WTC11 (cell line): ENCODE measurements at regions not wholly inside any gene's neighbourhood (a gene's known extent, or its start where the extent isn't known, plus 50 kb on each side); places are given as distances from the start of the nearest gene placed in this dataset.

Source experiments
- ATF2 ChIP-seq: sonication (generic); formaldehyde crosslinking; IDR thresholded peaks from 2 replicates; pipeline ENCODE4 v1.8.1; 2022; ENCODE audit warnings: low read depth, missing genetic modification reagents, borderline replicate concordance
- CREM ChIP-seq: sonication (generic); formaldehyde crosslinking; IDR thresholded peaks from 2 replicates; pipeline ENCODE4 v1.8.1; 2022; ENCODE audit warnings: mild to moderate bottlenecking, missing genetic modification reagents, moderate library complexity
- ELF4 ChIP-seq: sonication (generic); formaldehyde crosslinking; IDR thresholded peaks from 2 replicates; pipeline ENCODE4 v1.8.1; 2022; ENCODE audit warnings: low read depth, mild to moderate bottlenecking, moderate library complexity, missing genetic modification reagents
- FOXJ3 ChIP-seq: sonication (generic); formaldehyde crosslinking; IDR thresholded peaks from 2 replicates; pipeline ENCODE4 v1.9.0; 2021; ENCODE audit warnings: missing genetic modification reagents, mild to moderate bottlenecking, borderline replicate concordance
- GTF2I ChIP-seq: fragments of 250-450 bp; sonication (Bioruptor Pico); conservative IDR thresholded peaks from 2 replicates; pipeline ENCODE4 v1.4.0; 2021; ENCODE audit warnings: mild to moderate bottlenecking
- JUN ChIP-seq: sonication (generic); formaldehyde crosslinking; IDR thresholded peaks from 2 replicates; pipeline ENCODE4 v1.8.0; 2023; ENCODE audit warnings: mild to moderate bottlenecking, missing genetic modification reagents
- SMAD4 ChIP-seq: sonication (generic); formaldehyde crosslinking; IDR thresholded peaks from 2 replicates; pipeline ENCODE4 v1.8.0; 2022; ENCODE audit warnings: mild to moderate bottlenecking, missing genetic modification reagents
- ZNF263 ChIP-seq: sonication (generic); formaldehyde crosslinking; IDR thresholded peaks from 2 replicates; pipeline ENCODE4 v1.8.1; 2022; ENCODE audit warnings: low read depth, mild to moderate bottlenecking, moderate library complexity, missing genetic modification reagents
- TF ChIP-seq, protein P1 (sequence below): fragments of 200-600 bp; IDR thresholded peaks from 2 replicates; pipeline ENCODE4 v1.8.0; 2022; ENCODE audit warnings: antibody characterized with exemption
- TF ChIP-seq, protein P2 (sequence below): sonication (generic); formaldehyde crosslinking; IDR thresholded peaks from 2 replicates; pipeline ENCODE4 v1.8.1; 2022; ENCODE audit warnings: mild to moderate bottlenecking, missing genetic modification reagents, moderate library complexity, borderline replicate concordance

DNA sequence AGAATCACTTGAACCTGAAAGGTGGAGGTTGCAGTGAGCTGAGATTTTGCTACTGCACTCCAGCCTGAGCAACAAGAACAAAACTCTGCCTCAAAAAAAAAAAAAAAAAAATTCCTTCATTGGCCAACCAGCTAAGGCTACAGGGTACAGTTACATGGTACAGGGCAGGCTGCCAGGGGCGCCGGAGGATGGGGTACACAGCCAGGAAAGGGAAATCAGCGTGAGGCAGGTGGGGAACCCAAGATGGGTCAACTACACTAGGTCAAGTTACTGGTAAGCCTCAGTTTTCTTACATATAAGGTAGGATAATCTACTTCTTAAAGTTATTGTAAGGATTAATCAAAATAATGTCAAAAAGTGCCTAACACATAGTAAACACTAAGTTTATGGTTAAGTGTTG lies 69.6 kb upstream of the KCNK12 start:
- TF ChIP-seq, protein P1, sequence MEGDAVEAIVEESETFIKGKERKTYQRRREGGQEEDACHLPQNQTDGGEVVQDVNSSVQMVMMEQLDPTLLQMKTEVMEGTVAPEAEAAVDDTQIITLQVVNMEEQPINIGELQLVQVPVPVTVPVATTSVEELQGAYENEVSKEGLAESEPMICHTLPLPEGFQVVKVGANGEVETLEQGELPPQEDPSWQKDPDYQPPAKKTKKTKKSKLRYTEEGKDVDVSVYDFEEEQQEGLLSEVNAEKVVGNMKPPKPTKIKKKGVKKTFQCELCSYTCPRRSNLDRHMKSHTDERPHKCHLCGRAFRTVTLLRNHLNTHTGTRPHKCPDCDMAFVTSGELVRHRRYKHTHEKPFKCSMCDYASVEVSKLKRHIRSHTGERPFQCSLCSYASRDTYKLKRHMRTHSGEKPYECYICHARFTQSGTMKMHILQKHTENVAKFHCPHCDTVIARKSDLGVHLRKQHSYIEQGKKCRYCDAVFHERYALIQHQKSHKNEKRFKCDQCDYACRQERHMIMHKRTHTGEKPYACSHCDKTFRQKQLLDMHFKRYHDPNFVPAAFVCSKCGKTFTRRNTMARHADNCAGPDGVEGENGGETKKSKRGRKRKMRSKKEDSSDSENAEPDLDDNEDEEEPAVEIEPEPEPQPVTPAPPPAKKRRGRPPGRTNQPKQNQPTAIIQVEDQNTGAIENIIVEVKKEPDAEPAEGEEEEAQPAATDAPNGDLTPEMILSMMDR: no peak
- TF ChIP-seq CREM (CRISPR knock-in tag) (no peak), FOXJ3 (no peak), GTF2I (CRISPR knock-in tag) (no peak), ATF2 (CRISPR knock-in tag) (no peak), ZNF263 (CRISPR knock-in tag) (no peak), JUN (CRISPR knock-in tag) (no peak), ELF4 (no peak), SMAD4 (CRISPR knock-in tag) (no peak)
- TF ChIP-seq, protein P2, sequence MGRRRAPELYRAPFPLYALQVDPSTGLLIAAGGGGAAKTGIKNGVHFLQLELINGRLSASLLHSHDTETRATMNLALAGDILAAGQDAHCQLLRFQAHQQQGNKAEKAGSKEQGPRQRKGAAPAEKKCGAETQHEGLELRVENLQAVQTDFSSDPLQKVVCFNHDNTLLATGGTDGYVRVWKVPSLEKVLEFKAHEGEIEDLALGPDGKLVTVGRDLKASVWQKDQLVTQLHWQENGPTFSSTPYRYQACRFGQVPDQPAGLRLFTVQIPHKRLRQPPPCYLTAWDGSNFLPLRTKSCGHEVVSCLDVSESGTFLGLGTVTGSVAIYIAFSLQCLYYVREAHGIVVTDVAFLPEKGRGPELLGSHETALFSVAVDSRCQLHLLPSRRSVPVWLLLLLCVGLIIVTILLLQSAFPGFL (CRISPR knock-in tag): no peak
